IMR-90 (cell line): ENCODE measurements at regions not wholly inside any gene's neighbourhood (a gene's known extent, or its start where the extent isn't known, plus 50 kb on each side); places are given as distances from the start of the nearest gene placed in this dataset.

Experiments used
- CTCF ChIP-seq: conservative IDR thresholded peaks from 2 replicates; pipeline ENCODE4 v1.5.1; 2012; ENCODE audit warnings: mild to moderate bottlenecking, low read depth, low read length, improper control_type of control experiment
- ELK1 ChIP-seq: fragments of 150-350 bp; IDR thresholded peaks from 2 replicates; pipeline ENCODE4 v1.6.1; 2016; ENCODE audit warnings: low read depth, mild to moderate bottlenecking, low read length, moderate library complexity, borderline replicate concordance
- POLR2A ChIP-seq: IDR thresholded peaks from 2 replicates; pipeline ENCODE4 v1.6.1; 2012; ENCODE audit warnings: mild to moderate bottlenecking, low read depth, low read length
- RFX5 ChIP-seq: IDR thresholded peaks from 2 replicates; pipeline ENCODE4 v1.8.0; 2012; ENCODE audit warnings: low read depth, mild to moderate bottlenecking, low read length, moderate library complexity

- TF ChIP-seq CTCF (no peak), ELK1 (no peak), POLR2A (no peak), RFX5 (no peak)
Measured at GRCh38 chr15:98546329-98546728, 102.0 kb upstream of the IGF1R start.
